ENCODE measurements at regions not wholly inside any gene's neighbourhood (a gene's known extent, or its start where the extent isn't known, plus 50 kb on each side); places are given as distances from the start of the nearest gene placed in this dataset.

DNA sequence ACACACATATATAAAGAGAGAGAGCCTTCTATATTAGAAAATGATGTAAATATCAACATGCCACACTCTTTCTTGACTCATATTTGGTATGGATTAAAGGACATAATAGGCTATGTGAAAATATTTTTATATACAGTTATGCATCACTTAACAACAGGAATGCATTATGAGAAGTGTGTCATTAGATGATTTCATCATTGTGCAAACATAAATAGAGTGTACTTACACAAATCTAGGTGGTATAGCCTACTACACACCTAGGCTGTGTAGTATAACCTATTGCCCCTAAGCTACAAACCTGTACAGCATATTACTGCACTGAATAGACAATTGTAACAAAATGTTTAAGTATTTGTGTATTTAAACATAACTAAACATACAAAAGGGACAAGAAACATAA is 354.8 kb upstream of the CNTNAP5 start:
- TF ChIP-seq POLR2AphosphoS5 (IDR thresholded peaks at IDR 0.05; ENCODE audit: low read depth, low read length) (no peak), SIN3A (IDR thresholded peaks at IDR 0.05; ENCODE audit: borderline replicate concordance, insufficient read depth, low read length) (no peak)
